ENCODE measurements at regions not wholly inside any gene's neighbourhood (a gene's known extent, or its start where the extent isn't known, plus 50 kb on each side); places are given as distances from the start of the nearest gene placed in this dataset.
A peak's percentile ranks its signal among the peaks of the same experiment; 100 is the strongest.

GRCh38 chr16:80874925-80875324 is 70.5 kb upstream of the CDYL2 start:
- no peak for TF ChIP-seq CTCF (IDR thresholded peaks at IDR 0.05; ENCODE audit: control insufficient read depth, extremely low read depth, insufficient read depth)
- no peak overlapping the region; the same call in 1 of the 2 replicates for H3K4me3 ChIP-seq (ENCODE audit: low read depth, low read length)
- DNase-seq (ENCODE audit: low read depth): peak; percentile 82

GRCh38 chr16:80862160-80862705 is 57.8 kb upstream of the CDYL2 start:
- no peak for DNase-seq (ENCODE audit: low read depth)
- no peak overlapping the region for H3K4me3 ChIP-seq (ENCODE audit: low read depth, low read length)
- no peak for TF ChIP-seq CTCF (IDR thresholded peaks at IDR 0.05; ENCODE audit: control insufficient read depth, extremely low read depth, insufficient read depth)
